Stimulated activated CD8-positive, alpha-beta memory T cell treated with anti-CD3 and anti-CD28 coated beads, Interleukin-15, amount 100 ng/mL, for 24 hours (primary cell): ENCODE measurements at regions not wholly inside any gene's neighbourhood (a gene's known extent, or its start where the extent isn't known, plus 50 kb on each side); places are given as distances from the start of the nearest gene placed in this dataset.

Experiments
- DNase-seq: peaks from one replicate; pipeline ENCODE4 v3.0.0-alpha.2; 2020; ENCODE audit warnings: low read depth

- DNase-seq, result no peak
These were observed 765.0 kb downstream of the IGSF11 start for GRCh38 chr3:118269537-118270125.

GRCh38 chr3:118272991-118273390 is 761.7 kb downstream of the IGSF11 start:
- no peak for DNase-seq

- DNase-seq, result no peak
These were observed 756.8 kb downstream of the IGSF11 start for GRCh38 chr3:118277814-118278213.

GRCh38 chr3:118292841-118293240 is 741.8 kb downstream of the IGSF11 start:
- DNase-seq, result no peak

GRCh38 chr3:118298133-118298532 is 736.5 kb downstream of the IGSF11 start:
- DNase-seq, result no peak

- no peak for DNase-seq
These were observed 730.1 kb downstream of the IGSF11 start for GRCh38 chr3:118304557-118304956.

- no peak for DNase-seq
These were observed 701.9 kb downstream of the IGSF11 start for GRCh38 chr3:118332699-118333098.

GRCh38 chr3:118337649-118338048 is 697.0 kb downstream of the IGSF11 start:
- no peak for DNase-seq

GRCh38 chr3:118347396-118348168 is 687.1 kb downstream of the IGSF11 start:
- DNase-seq, result no peak

- DNase-seq, result no peak
These were observed 686.5 kb downstream of the IGSF11 start for GRCh38 chr3:118348169-118348557.

- DNase-seq, result no peak
These were observed 680.1 kb downstream of the IGSF11 start for GRCh38 chr3:118354556-118354955.

GRCh38 chr3:118369892-118370491 is 664.7 kb downstream of the IGSF11 start:
- DNase-seq, result no peak

GRCh38 chr3:118380576-118380975 is 654.1 kb downstream of the IGSF11 start:
- no peak for DNase-seq

GRCh38 chr3:118396491-118396890 is 638.2 kb downstream of the IGSF11 start:
- no peak for DNase-seq

GRCh38 chr3:118400086-118400485 is 634.6 kb downstream of the IGSF11 start:
- no peak for DNase-seq

- DNase-seq, result no peak
These were observed 633.8 kb downstream of the IGSF11 start for GRCh38 chr3:118400886-118401285.

GRCh38 chr3:118401887-118402286 is 632.8 kb downstream of the IGSF11 start:
- DNase-seq, result no peak

GRCh38 chr3:118402971-118403370 is 631.7 kb downstream of the IGSF11 start:
- no peak for DNase-seq

- DNase-seq, result no peak
These were observed 628.1 kb downstream of the IGSF11 start for GRCh38 chr3:118406562-118406961.

GRCh38 chr3:118408431-118408830 is 626.2 kb downstream of the IGSF11 start:
- DNase-seq, result no peak

- no peak for DNase-seq
These were observed 622.1 kb downstream of the IGSF11 start for GRCh38 chr3:118412503-118412902.

- DNase-seq, result no peak
These were observed 609.3 kb downstream of the IGSF11 start for GRCh38 chr3:118425272-118425837.

- DNase-seq, result no peak
These were observed 600.8 kb downstream of the IGSF11 start for GRCh38 chr3:118433825-118434224.
